ENCODE measurements at regions not wholly inside any gene's neighbourhood (a gene's known extent, or its start where the extent isn't known, plus 50 kb on each side); places are given as distances from the start of the nearest gene placed in this dataset.

DNA sequence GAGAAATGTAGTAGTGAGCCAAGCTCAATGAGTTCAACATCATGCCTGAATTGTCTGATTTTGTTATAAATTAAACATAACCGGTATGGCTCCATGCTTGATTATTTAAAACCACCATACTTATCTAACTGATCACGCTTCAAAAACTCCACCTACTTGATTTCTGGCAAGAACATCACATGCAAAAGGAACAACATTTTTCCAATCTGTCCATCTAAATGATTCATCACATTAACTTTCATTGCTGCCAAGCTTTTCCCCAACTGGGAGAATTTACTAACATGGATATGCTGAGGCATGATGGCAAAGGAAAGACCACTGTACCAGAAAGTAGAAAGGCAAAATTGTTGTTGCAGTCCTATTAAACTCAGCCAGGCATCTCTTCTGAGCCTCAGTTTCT is 286.8 kb downstream of the TRIB2 start:
- no peak for TF ChIP-seq POLR2A (IDR thresholded peaks at IDR 0.05)
- TF ChIP-seq, protein P1, sequence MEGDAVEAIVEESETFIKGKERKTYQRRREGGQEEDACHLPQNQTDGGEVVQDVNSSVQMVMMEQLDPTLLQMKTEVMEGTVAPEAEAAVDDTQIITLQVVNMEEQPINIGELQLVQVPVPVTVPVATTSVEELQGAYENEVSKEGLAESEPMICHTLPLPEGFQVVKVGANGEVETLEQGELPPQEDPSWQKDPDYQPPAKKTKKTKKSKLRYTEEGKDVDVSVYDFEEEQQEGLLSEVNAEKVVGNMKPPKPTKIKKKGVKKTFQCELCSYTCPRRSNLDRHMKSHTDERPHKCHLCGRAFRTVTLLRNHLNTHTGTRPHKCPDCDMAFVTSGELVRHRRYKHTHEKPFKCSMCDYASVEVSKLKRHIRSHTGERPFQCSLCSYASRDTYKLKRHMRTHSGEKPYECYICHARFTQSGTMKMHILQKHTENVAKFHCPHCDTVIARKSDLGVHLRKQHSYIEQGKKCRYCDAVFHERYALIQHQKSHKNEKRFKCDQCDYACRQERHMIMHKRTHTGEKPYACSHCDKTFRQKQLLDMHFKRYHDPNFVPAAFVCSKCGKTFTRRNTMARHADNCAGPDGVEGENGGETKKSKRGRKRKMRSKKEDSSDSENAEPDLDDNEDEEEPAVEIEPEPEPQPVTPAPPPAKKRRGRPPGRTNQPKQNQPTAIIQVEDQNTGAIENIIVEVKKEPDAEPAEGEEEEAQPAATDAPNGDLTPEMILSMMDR (IDR thresholded peaks at IDR 0.05), result no peak

Data from right lobe of liver (tissue), 4 donors.